Activated naive CD8-positive, alpha-beta T cell treated with anti-CD3 and anti-CD28 coated beads for 36 hours (primary cell): ENCODE measurements at regions not wholly inside any gene's neighbourhood (a gene's known extent, or its start where the extent isn't known, plus 50 kb on each side); places are given as distances from the start of the nearest gene placed in this dataset.

Experiments used
- DNase-seq: peaks from one replicate; pipeline ENCODE4 v3.0.0; 2021
- H3K27ac Mint-ChIP-seq: one replicate; pipeline ENCODE4 v1.8.0; 2022; ENCODE audit warnings: mild to moderate bottlenecking, moderate library complexity, mixed read lengths
- H3K27me3 Mint-ChIP-seq: one replicate; pipeline ENCODE4 v1.8.0; 2022; ENCODE audit warnings: mild to moderate bottlenecking, mixed read lengths
- H3K36me3 Mint-ChIP-seq: one replicate; pipeline ENCODE4 v1.8.0; 2021; ENCODE audit warnings: mild to moderate bottlenecking, mixed read lengths
- H3K4me1 Mint-ChIP-seq: one replicate; pipeline ENCODE4 v1.8.0; 2021; ENCODE audit warnings: mixed read lengths
- H3K4me3 Mint-ChIP-seq: one replicate; pipeline ENCODE4 v1.8.0; 2022; ENCODE audit warnings: mild to moderate bottlenecking, moderate library complexity, mixed read lengths
- H3K9me3 Mint-ChIP-seq: one replicate; pipeline ENCODE4 v1.8.0; 2022; ENCODE audit warnings: mixed read lengths

- DNase-seq = no peak
- H3K4me3 Mint-ChIP-seq = no peak overlapping the region
- peaks cover 4% of the 10 kb centered on the region for H3K27me3 Mint-ChIP-seq
- H3K36me3 Mint-ChIP-seq = no peaks in the 10 kb centered on the region
- no peaks in the 10 kb centered on the region for H3K4me1 Mint-ChIP-seq
- peaks cover 5% of the 10 kb centered on the region for H3K9me3 Mint-ChIP-seq
- H3K27ac Mint-ChIP-seq = no peak overlapping the region
Measured at GRCh38 chr6:71124340-71124739, 164.3 kb upstream of the OGFRL1 start.

- Mint-ChIP-seq H3K4me1 (no peaks in the 10 kb centered on the region), H3K4me3 (no peak overlapping the region), H3K36me3 (no peaks in the 10 kb centered on the region), H3K27ac (no peak overlapping the region), H3K9me3 (peaks cover 2% of the 10 kb centered on the region), H3K27me3 (peaks cover 4% of the 10 kb centered on the region)
- DNase-seq = no peak
Measured at GRCh38 chr6:71125216-71125615, 163.4 kb upstream of the OGFRL1 start.

- Mint-ChIP-seq H3K4me1 (no peaks in the 10 kb centered on the region), H3K36me3 (no peaks in the 10 kb centered on the region), H3K9me3 (peaks cover 2% of the 10 kb centered on the region), H3K4me3 (no peak overlapping the region), H3K27me3 (peaks cover 4% of the 10 kb centered on the region), H3K27ac (no peak overlapping the region)
- DNase-seq = no peak
Measured at GRCh38 chr6:71126506-71126905, 162.1 kb upstream of the OGFRL1 start.

- peaks cover 4% of the 10 kb centered on the region for H3K27me3 Mint-ChIP-seq
- H3K36me3 Mint-ChIP-seq = no peaks in the 10 kb centered on the region
- no peaks in the 10 kb centered on the region for H3K4me1 Mint-ChIP-seq
Measured at GRCh38 chr6:71127374-71127773, 161.2 kb upstream of the OGFRL1 start.

GRCh38 chr6:71130277-71130676, 158.3 kb upstream of the OGFRL1 start:
- H3K27me3 Mint-ChIP-seq = peaks cover 19% of the 10 kb centered on the region

More at GRCh38 chr6:71127374-71127773, 161.2 kb upstream of the OGFRL1 start:
- peaks cover 2% of the 10 kb centered on the region for H3K9me3 Mint-ChIP-seq
- H3K4me3 Mint-ChIP-seq = no peak overlapping the region
- no peak for DNase-seq
- H3K27ac Mint-ChIP-seq = no peak overlapping the region

GRCh38 chr6:71134929-71135642, 153.5 kb upstream of the OGFRL1 start:
- Mint-ChIP-seq H3K4me3 (no peak overlapping the region), H3K27me3 (peaks cover 22% of the 10 kb centered on the region), H3K9me3 (no peaks in the 10 kb centered on the region), H3K27ac (no peak overlapping the region), H3K4me1 (no peaks in the 10 kb centered on the region), H3K36me3 (no peaks in the 10 kb centered on the region)
- no peak for DNase-seq

More at GRCh38 chr6:71130277-71130676, 158.3 kb upstream of the OGFRL1 start:
- Mint-ChIP-seq H3K36me3 (no peaks in the 10 kb centered on the region), H3K4me1 (no peaks in the 10 kb centered on the region), H3K27ac (no peak overlapping the region), H3K4me3 (no peak overlapping the region), H3K9me3 (peaks cover 2% of the 10 kb centered on the region)
- DNase-seq = no peak

GRCh38 chr6:71137973-71138372, 150.6 kb upstream of the OGFRL1 start:
- Mint-ChIP-seq H3K27ac (no peak overlapping the region), H3K27me3 (peaks cover 22% of the 10 kb centered on the region), H3K4me1 (no peaks in the 10 kb centered on the region), H3K9me3 (peaks cover 1% of the 10 kb centered on the region), H3K4me3 (no peak overlapping the region), H3K36me3 (no peaks in the 10 kb centered on the region)
- DNase-seq = no peak

- Mint-ChIP-seq H3K27me3 (peaks cover 22% of the 10 kb centered on the region), H3K4me3 (no peak overlapping the region), H3K27ac (no peak overlapping the region), H3K4me1 (no peaks in the 10 kb centered on the region), H3K9me3 (peaks cover 1% of the 10 kb centered on the region), H3K36me3 (no peaks in the 10 kb centered on the region)
- DNase-seq = no peak
Measured at GRCh38 chr6:71138376-71138775, 150.2 kb upstream of the OGFRL1 start.

GRCh38 chr6:71139249-71139648, 149.4 kb upstream of the OGFRL1 start:
- Mint-ChIP-seq H3K4me3 (no peak overlapping the region), H3K4me1 (no peaks in the 10 kb centered on the region), H3K27me3 (peaks cover 16% of the 10 kb centered on the region), H3K27ac (no peak overlapping the region), H3K36me3 (no peaks in the 10 kb centered on the region), H3K9me3 (peaks cover 1% of the 10 kb centered on the region)
- no peak for DNase-seq

GRCh38 chr6:71153755-71154325, 134.8 kb upstream of the OGFRL1 start:
- Mint-ChIP-seq H3K4me1 (no peaks in the 10 kb centered on the region), H3K36me3 (no peaks in the 10 kb centered on the region), H3K27ac (no peak overlapping the region), H3K27me3 (peaks cover 3% of the 10 kb centered on the region), H3K4me3 (no peak overlapping the region), H3K9me3 (no peaks in the 10 kb centered on the region)
- DNase-seq = no peak

- Mint-ChIP-seq H3K4me3 (no peak overlapping the region), H3K9me3 (no peaks in the 10 kb centered on the region), H3K4me1 (no peaks in the 10 kb centered on the region), H3K27ac (no peak overlapping the region), H3K27me3 (peaks cover 3% of the 10 kb centered on the region), H3K36me3 (no peaks in the 10 kb centered on the region)
- no peak for DNase-seq
Measured at GRCh38 chr6:71157345-71157744, 131.3 kb upstream of the OGFRL1 start.

GRCh38 chr6:71164890-71165289, 123.7 kb upstream of the OGFRL1 start:
- H3K4me3 Mint-ChIP-seq = no peak overlapping the region
- H3K27me3 Mint-ChIP-seq = no peaks in the 10 kb centered on the region
- H3K4me1 Mint-ChIP-seq = no peaks in the 10 kb centered on the region
- H3K27ac Mint-ChIP-seq = no peak overlapping the region
- H3K36me3 Mint-ChIP-seq = no peaks in the 10 kb centered on the region
- DNase-seq = no peak
- no peaks in the 10 kb centered on the region for H3K9me3 Mint-ChIP-seq

GRCh38 chr6:71168233-71168765, 120.3 kb upstream of the OGFRL1 start:
- DNase-seq = no peak
- Mint-ChIP-seq H3K9me3 (no peaks in the 10 kb centered on the region), H3K27ac (no peak overlapping the region), H3K27me3 (peaks cover 8% of the 10 kb centered on the region), H3K4me1 (no peaks in the 10 kb centered on the region), H3K36me3 (no peaks in the 10 kb centered on the region), H3K4me3 (no peak overlapping the region)

GRCh38 chr6:71171497-71172070, 117.0 kb upstream of the OGFRL1 start:
- Mint-ChIP-seq H3K9me3 (no peaks in the 10 kb centered on the region), H3K4me1 (no peaks in the 10 kb centered on the region), H3K36me3 (no peaks in the 10 kb centered on the region), H3K27ac (no peak overlapping the region), H3K4me3 (no peak overlapping the region), H3K27me3 (peaks cover 10% of the 10 kb centered on the region)
- DNase-seq = no peak

- peaks cover 37% of the 10 kb centered on the region for H3K27me3 Mint-ChIP-seq
- H3K36me3 Mint-ChIP-seq = no peaks in the 10 kb centered on the region
- no peaks in the 10 kb centered on the region for H3K4me1 Mint-ChIP-seq
Measured at GRCh38 chr6:71179249-71179885, 109.2 kb upstream of the OGFRL1 start.

More at GRCh38 chr6:71179249-71179885, 109.2 kb upstream of the OGFRL1 start:
- no peak overlapping the region for H3K4me3 Mint-ChIP-seq
- H3K27ac Mint-ChIP-seq = no peak overlapping the region
- H3K9me3 Mint-ChIP-seq = no peaks in the 10 kb centered on the region
- DNase-seq = no peak
